ENCODE measurements at regions not wholly inside any gene's neighbourhood (a gene's known extent, or its start where the extent isn't known, plus 50 kb on each side); places are given as distances from the start of the nearest gene placed in this dataset.

- no peaks in the 10 kb centered on the region for H3K36me3 Mint-ChIP-seq
- no peaks in the 10 kb centered on the region for H3K27me3 Mint-ChIP-seq
- H3K4me1 Mint-ChIP-seq, result no peaks in the 10 kb centered on the region
- no peak overlapping the region for H3K27ac Mint-ChIP-seq
- H3K4me3 Mint-ChIP-seq, result no peak overlapping the region
- H3K9me3 Mint-ChIP-seq, result peaks cover 0 to 4% (median 0%) of the 10 kb centered on the region in 3 donors
These were observed 157.3 kb upstream of the MMADHC start for GRCh38 chr2:149744865-149745264.

DNA sequence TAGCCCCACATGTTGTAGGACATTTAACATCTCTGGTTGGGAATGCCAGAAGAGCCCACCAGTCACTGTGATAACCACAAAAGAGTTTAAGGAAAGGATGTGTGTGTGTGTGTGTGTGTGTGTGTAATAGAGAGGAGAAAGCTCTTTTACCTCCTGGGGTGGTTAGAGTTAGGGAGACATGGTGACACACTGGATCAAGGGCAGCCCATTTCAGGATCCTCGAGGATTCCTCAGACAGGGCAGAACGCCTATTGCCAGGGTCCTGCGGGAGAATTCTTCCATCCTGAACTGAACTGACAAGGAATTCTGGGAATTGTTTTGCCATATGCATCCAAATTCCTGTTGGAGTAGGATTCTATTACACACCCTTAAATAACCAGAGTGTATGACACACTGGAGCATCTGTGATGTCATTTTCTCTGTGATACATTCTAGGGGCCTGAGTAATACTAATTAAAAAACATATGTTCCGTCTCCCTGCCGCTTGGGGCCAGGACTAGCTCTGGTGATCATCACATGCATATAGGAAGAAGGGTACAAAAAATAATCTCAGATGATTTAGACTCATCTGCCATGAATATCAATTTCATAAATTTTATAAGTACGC is 156.4 kb upstream of the MMADHC start:
- no peak overlapping the region for H3K4me3 Mint-ChIP-seq
- no peak overlapping the region for H3K27ac Mint-ChIP-seq
- H3K9me3 Mint-ChIP-seq, result peaks cover 0 to 4% (median 0%) of the 10 kb centered on the region in 3 donors
- no peaks in the 10 kb centered on the region for H3K4me1 Mint-ChIP-seq
- no peaks in the 10 kb centered on the region for H3K27me3 Mint-ChIP-seq
- H3K36me3 Mint-ChIP-seq, result no peaks in the 10 kb centered on the region

DNA sequence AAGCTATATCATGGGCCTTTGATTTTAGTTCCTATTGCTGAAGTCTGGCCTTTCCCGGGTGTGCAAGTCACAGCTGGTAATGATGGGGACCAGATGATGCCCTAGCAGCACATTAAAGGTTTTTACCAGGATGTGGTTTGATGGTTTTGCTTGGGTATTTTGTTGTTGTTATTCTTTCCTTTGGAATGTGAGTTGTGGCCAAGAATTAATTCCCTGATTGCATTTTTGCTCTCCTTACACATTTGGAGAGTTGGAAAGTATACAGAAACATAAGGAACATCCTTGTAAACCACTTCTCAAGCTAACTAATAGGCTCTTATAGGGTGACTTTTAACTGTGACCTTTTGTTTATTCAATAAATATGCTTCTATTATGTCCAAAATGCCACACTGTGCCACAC is 154.1 kb upstream of the MMADHC start:
- Mint-ChIP-seq H3K4me1 (no peaks in the 10 kb centered on the region), H3K36me3 (peaks cover 2% of the 10 kb centered on the region), H3K9me3 (peaks cover 0 to 2% (median 0%) of the 10 kb centered on the region in 3 donors), H3K27me3 (no peaks in the 10 kb centered on the region), H3K4me3 (no peak overlapping the region), H3K27ac (no peak overlapping the region)

DNA sequence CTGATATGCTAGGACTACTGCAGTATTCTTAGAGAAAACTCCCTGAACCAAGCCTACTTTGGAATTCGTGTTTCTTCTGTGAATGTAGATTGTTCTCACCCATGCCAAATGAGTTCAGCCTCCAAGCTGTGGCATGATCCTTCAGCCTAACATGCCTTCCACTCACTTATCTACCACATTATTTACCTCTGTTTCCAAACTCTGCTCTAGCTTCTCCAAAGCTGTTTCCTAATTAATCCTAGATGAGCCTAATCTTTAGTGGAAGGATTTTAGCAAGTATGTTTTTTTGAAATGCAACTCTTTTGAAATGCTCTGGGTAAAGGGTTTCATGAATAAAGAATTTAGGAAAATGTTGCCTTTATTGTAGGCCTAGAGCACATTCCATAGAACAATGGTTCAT is 152.9 kb upstream of the MMADHC start:
- H3K4me3 Mint-ChIP-seq, result no peak overlapping the region
- peaks cover 2% of the 10 kb centered on the region for H3K36me3 Mint-ChIP-seq
- no peaks in the 10 kb centered on the region for H3K4me1 Mint-ChIP-seq
- peaks cover 1% of the 10 kb centered on the region for H3K27me3 Mint-ChIP-seq
- peaks cover 0 to 3% (median 0%) of the 10 kb centered on the region in 3 donors for H3K9me3 Mint-ChIP-seq
- no peak overlapping the region for H3K27ac Mint-ChIP-seq

- Mint-ChIP-seq H3K27me3 (peaks cover 1% of the 10 kb centered on the region), H3K4me3 (no peak overlapping the region)
These were observed 152.3 kb upstream of the MMADHC start for GRCh38 chr2:149739883-149740265.

GRCh38 chr2:149739171-149739882 is 151.8 kb upstream of the MMADHC start:
- Mint-ChIP-seq H3K9me3 (peaks cover 0 to 3% (median 0%) of the 10 kb centered on the region in 3 donors), H3K36me3 (peaks cover 2% of the 10 kb centered on the region), H3K27ac (no peak overlapping the region), H3K4me1 (no peaks in the 10 kb centered on the region), H3K27me3 (peaks cover 1% of the 10 kb centered on the region), H3K4me3 (no peak overlapping the region)

More at GRCh38 chr2:149739883-149740265, 152.3 kb upstream of the MMADHC start:
- H3K9me3 Mint-ChIP-seq, result peaks cover 0 to 3% (median 0%) of the 10 kb centered on the region in 3 donors
- H3K27ac Mint-ChIP-seq, result no peak overlapping the region
- no peaks in the 10 kb centered on the region for H3K4me1 Mint-ChIP-seq
- peaks cover 2% of the 10 kb centered on the region for H3K36me3 Mint-ChIP-seq

- H3K36me3 Mint-ChIP-seq, result peaks cover 2% of the 10 kb centered on the region
- H3K4me1 Mint-ChIP-seq, result no peaks in the 10 kb centered on the region
- no peak overlapping the region for H3K27ac Mint-ChIP-seq
- peaks cover 1% of the 10 kb centered on the region for H3K27me3 Mint-ChIP-seq
- peaks cover 0 to 3% (median 0%) of the 10 kb centered on the region in 3 donors for H3K9me3 Mint-ChIP-seq
- H3K4me3 Mint-ChIP-seq, result no peak overlapping the region
These were observed 151.2 kb upstream of the MMADHC start for GRCh38 chr2:149738767-149739166.

DNA sequence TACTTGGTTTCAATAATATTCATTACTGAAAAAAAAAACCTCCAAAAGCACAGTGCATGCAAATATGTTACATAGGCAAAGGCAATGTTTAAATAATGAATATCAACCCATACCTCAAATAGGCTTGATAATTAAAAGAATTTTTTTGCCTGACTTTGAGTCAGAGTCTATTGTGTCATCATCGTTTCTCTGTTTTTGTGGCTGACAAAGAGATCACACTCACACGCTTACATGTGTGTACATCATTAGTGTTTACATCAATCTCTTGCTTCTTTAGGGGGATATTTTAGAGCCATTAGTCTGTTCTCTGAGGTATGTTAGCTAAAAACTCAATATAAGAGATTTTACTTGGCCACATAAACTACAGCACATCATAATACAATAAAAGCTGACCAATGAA is 150.3 kb upstream of the MMADHC start:
- Mint-ChIP-seq H3K27me3 (peaks cover 1% of the 10 kb centered on the region), H3K9me3 (peaks cover 0 to 3% (median 0%) of the 10 kb centered on the region in 3 donors), H3K4me3 (no peak overlapping the region), H3K36me3 (peaks cover 2% of the 10 kb centered on the region), H3K27ac (no peak overlapping the region), H3K4me1 (no peaks in the 10 kb centered on the region)

GRCh38 chr2:149735237-149735958 is 147.8 kb upstream of the MMADHC start:
- Mint-ChIP-seq H3K9me3 (peaks cover 0 to 3% (median 0%) of the 10 kb centered on the region in 3 donors), H3K27me3 (peaks cover 1% of the 10 kb centered on the region), H3K4me3 (no peak overlapping the region), H3K27ac (peak overlapping the region in 1 of 3 donors; percentile 36), H3K4me1 (no peaks in the 10 kb centered on the region), H3K36me3 (peaks cover 2% of the 10 kb centered on the region)

GRCh38 chr2:149733936-149734685 is 146.5 kb upstream of the MMADHC start:
- Mint-ChIP-seq H3K9me3 (peaks cover 0 to 3% (median 0%) of the 10 kb centered on the region in 3 donors), H3K27me3 (peaks cover 1% of the 10 kb centered on the region), H3K27ac (no peak overlapping the region), H3K36me3 (peaks cover 2% of the 10 kb centered on the region), H3K4me3 (no peak overlapping the region), H3K4me1 (no peaks in the 10 kb centered on the region)

- Mint-ChIP-seq H3K9me3 (peaks cover 0 to 3% (median 0%) of the 10 kb centered on the region in 3 donors), H3K36me3 (peaks cover 2% of the 10 kb centered on the region), H3K27me3 (peaks cover 1% of the 10 kb centered on the region), H3K4me1 (no peaks in the 10 kb centered on the region), H3K4me3 (no peak overlapping the region), H3K27ac (no peak overlapping the region)
These were observed 145.2 kb upstream of the MMADHC start for GRCh38 chr2:149732730-149733290.

DNA sequence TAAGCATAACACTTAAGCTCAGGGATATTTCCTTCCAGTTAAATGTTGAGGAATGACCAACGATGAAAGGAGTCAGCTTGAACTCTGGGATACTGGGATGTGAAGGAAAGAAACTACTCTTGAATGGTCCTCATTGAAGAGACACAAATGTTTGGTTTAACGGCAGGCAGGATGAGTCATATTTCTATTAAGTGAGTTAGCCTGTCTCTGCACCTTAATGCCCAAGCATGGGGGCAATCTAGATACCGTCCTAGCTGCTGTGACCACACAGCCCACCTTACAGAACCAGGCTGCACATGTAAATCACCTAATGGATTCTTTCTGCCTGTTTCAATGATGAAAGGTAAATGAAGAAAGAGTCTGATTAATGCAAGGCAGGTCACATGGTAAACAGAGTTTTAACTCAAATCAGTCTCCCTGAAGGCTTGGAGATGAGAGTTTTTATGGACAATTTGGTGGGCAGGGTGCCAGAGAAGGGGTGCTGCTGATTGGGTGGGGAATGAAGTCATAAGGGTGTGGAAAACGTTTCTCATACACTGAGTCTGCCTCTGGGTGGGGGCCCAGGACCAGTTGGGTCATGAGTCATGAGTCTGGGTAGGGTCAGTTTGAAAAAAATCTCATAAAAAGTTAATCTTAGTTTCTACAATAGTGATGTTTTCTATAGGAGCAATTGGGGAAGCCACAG is 144.6 kb upstream of the MMADHC start:
- Mint-ChIP-seq H3K36me3 (peaks cover 2% of the 10 kb centered on the region), H3K4me3 (no peak overlapping the region), H3K27ac (no peak overlapping the region), H3K9me3 (peaks cover 0 to 3% (median 0%) of the 10 kb centered on the region in 3 donors), H3K27me3 (peaks cover 3% of the 10 kb centered on the region), H3K4me1 (no peaks in the 10 kb centered on the region)

GRCh38 chr2:149731079-149731478 is 143.5 kb upstream of the MMADHC start:
- no peak overlapping the region for H3K4me3 Mint-ChIP-seq
- H3K4me1 Mint-ChIP-seq, result no peaks in the 10 kb centered on the region
- H3K27me3 Mint-ChIP-seq, result peaks cover 3% of the 10 kb centered on the region
- no peaks in the 10 kb centered on the region for H3K36me3 Mint-ChIP-seq
- no peaks in the 10 kb centered on the region for H3K9me3 Mint-ChIP-seq
- H3K27ac Mint-ChIP-seq, result no peak overlapping the region

GRCh38 chr2:149729586-149729985 is 142.0 kb upstream of the MMADHC start:
- Mint-ChIP-seq H3K9me3 (no peaks in the 10 kb centered on the region), H3K36me3 (no peaks in the 10 kb centered on the region), H3K27me3 (peaks cover 2% of the 10 kb centered on the region), H3K4me1 (no peaks in the 10 kb centered on the region), H3K27ac (no peak overlapping the region), H3K4me3 (no peak overlapping the region)
